ENCODE measurements at regions not wholly inside any gene's neighbourhood (a gene's known extent, or its start where the extent isn't known, plus 50 kb on each side); places are given as distances from the start of the nearest gene placed in this dataset.

DNA sequence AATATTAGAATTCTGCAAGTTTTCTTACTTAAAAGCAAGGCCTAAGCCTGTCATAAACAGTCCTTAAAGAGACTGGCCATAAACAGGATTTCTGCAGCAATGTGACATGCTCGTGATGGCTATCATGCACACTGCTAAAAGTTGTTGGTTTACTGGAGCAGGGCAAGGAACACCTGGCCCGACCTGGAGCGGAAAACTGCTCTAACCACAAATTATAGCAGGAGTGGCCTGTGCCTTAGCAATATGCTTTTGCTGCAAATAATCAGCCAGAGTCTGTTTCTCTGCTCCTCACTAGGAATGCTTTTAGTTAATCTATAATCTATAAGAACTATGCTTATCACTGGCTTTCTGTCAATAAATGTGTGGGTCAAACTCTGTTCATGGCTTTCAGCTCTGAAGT, 322.9 kb upstream of the RPS23 start:
- H3K4me3 ChIP-seq (ENCODE audit: low read length), result no peak overlapping the region
- H3K27ac ChIP-seq (ENCODE audit: low read length), result no peak overlapping the region
- DNase-seq (ENCODE audit: low read depth, low spot score), result no peak
- no peaks in the 10 kb centered on the region for H3K4me1 ChIP-seq (ENCODE audit: control insufficient read depth, insufficient read depth, low read length)
- H3K36me3 ChIP-seq (ENCODE audit: control insufficient read depth, insufficient read depth, low read length), result no peaks in the 10 kb centered on the region
- no peaks in the 10 kb centered on the region for H3K9me3 ChIP-seq (ENCODE audit: control insufficient read depth, insufficient read depth, low read length)
- H3K27me3 ChIP-seq (ENCODE audit: control insufficient read depth, insufficient read depth, low read length), result no peaks in the 10 kb centered on the region
- WGBS (ENCODE audit: insufficient coverage, insufficient read length), result no CpG with 5 or more reads among the region's 3 CpGs

DNA sequence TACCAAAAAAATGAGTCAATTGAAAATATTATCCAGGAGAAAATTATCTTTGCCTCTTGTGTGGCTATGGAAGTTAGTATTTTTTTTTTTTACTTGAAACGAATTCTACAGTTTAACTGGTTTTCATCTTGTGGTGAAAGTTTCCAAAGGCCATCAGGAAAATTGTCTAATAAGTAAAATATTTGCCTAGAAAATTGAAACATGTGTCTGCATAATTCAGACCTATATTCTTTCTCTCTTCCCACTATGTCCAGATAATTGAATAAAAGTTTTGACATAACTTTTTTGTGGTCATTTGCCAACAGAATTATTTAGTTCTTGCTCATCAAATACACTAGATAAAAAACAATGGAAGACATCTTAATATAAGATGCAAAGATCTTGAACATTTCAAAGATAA, 321.5 kb upstream of the RPS23 start:
- Histone ChIP-seq H3K27me3 (ENCODE audit: control insufficient read depth, insufficient read depth, low read length) (no peaks in the 10 kb centered on the region), H3K4me1 (ENCODE audit: control insufficient read depth, insufficient read depth, low read length) (peaks cover 4% of the 10 kb centered on the region; the same call in 1 of the 2 replicates), H3K9me3 (ENCODE audit: control insufficient read depth, insufficient read depth, low read length) (no peaks in the 10 kb centered on the region), H3K36me3 (ENCODE audit: control insufficient read depth, insufficient read depth, low read length) (no peaks in the 10 kb centered on the region), H3K4me3 (ENCODE audit: low read length) (no peak overlapping the region), H3K27ac (ENCODE audit: low read length) (no peak overlapping the region)
- no peak for DNase-seq (ENCODE audit: low read depth, low spot score)
- no CpG with 5 or more reads among the region's 1 CpG for WGBS (ENCODE audit: insufficient coverage, insufficient read length)

DNA sequence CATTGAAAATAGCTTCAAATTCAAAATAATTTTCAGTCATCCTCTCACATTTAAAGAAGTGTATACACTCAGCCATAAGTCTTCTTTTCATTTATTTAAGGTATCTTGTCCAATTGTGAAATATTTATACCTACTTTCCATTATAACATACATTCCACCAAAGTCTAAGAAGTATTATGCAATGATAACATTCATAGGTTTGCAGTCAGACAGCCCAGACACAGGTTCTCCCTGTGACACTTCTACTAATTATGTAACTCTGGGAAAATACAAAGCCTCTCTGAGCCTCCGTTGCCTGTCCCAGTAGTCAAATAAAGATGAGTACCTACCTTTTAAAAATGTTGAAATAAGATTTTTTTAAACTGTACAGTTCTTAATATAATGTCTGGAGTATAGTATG, 320.9 kb upstream of the RPS23 start:
- WGBS (ENCODE audit: insufficient coverage, insufficient read length), result no CpG with 5 or more reads among the region's 1 CpG
- H3K9me3 ChIP-seq (ENCODE audit: control insufficient read depth, insufficient read depth, low read length), result no peaks in the 10 kb centered on the region
- no peak for DNase-seq (ENCODE audit: low read depth, low spot score)
- no peak overlapping the region for H3K4me3 ChIP-seq (ENCODE audit: low read length)
- no peak overlapping the region for H3K27ac ChIP-seq (ENCODE audit: low read length)
- H3K27me3 ChIP-seq (ENCODE audit: control insufficient read depth, insufficient read depth, low read length), result no peaks in the 10 kb centered on the region
- H3K36me3 ChIP-seq (ENCODE audit: control insufficient read depth, insufficient read depth, low read length), result no peaks in the 10 kb centered on the region
- peaks cover 4% of the 10 kb centered on the region; the same call in 1 of the 2 replicates for H3K4me1 ChIP-seq (ENCODE audit: control insufficient read depth, insufficient read depth, low read length)

DNA sequence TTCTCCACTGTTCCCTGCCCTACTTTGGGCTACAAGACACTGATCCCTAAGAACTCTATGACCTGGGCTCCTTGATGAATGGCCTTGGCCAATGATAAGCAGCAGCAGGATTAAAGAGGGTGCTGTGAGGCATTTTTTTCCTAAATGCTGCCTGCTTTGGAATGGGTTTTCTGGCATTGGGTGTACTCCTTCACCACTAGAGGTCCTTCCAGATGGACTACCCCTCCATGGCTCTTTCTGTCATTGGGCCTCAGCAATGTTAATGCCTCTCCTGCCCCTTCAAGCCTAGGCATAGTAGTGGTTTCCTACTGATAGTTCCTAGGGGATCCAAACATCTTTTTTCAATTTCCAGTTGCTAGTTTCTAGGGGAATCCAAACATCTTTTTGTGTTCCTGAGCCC, 319.3 kb upstream of the RPS23 start:
- peak; percentile 35 for DNase-seq (ENCODE audit: low read depth, low spot score)

DNA sequence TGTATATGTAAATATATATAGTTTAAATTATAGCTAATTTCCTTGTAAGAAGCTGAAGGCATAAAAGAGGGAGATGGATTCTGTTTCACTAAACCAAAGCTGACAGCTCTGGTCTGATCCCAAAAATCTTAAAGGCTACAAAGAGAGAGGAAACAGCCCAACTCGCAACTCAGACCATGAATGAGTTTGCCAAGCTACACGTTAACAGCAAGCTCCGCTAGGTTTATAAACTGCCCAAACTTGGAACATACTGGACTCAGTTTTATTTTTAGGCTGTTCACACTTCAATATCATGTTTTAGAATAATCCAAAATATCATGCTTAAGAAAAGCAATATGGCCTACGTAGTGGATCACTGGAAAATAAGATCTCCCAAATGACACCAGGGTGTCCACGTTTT, 318.3 kb upstream of the RPS23 start:
- H3K27ac ChIP-seq (ENCODE audit: low read length), result no peak overlapping the region
- no peaks in the 10 kb centered on the region for H3K27me3 ChIP-seq (ENCODE audit: control insufficient read depth, insufficient read depth, low read length)
- H3K36me3 ChIP-seq (ENCODE audit: control insufficient read depth, insufficient read depth, low read length), result no peaks in the 10 kb centered on the region
- H3K4me3 ChIP-seq (ENCODE audit: low read length), result no peak overlapping the region
- no CpG with 5 or more reads among the region's 5 CpGs for WGBS (ENCODE audit: insufficient coverage, insufficient read length)
- no peak for DNase-seq (ENCODE audit: low read depth, low spot score)
- no peaks in the 10 kb centered on the region for H3K9me3 ChIP-seq (ENCODE audit: control insufficient read depth, insufficient read depth, low read length)
- peaks cover 4% of the 10 kb centered on the region; the same call in 1 of the 2 replicates for H3K4me1 ChIP-seq (ENCODE audit: control insufficient read depth, insufficient read depth, low read length)

More for the DNA sequence above, 319.3 kb upstream of the RPS23 start:
- H3K4me3 ChIP-seq (ENCODE audit: low read length), result no peak overlapping the region
- no peaks in the 10 kb centered on the region for H3K9me3 ChIP-seq (ENCODE audit: control insufficient read depth, insufficient read depth, low read length)
- no peak overlapping the region for H3K27ac ChIP-seq (ENCODE audit: low read length)
- H3K4me1 ChIP-seq (ENCODE audit: control insufficient read depth, insufficient read depth, low read length), result peaks cover 4% of the 10 kb centered on the region; the same call in 1 of the 2 replicates
- H3K36me3 ChIP-seq (ENCODE audit: control insufficient read depth, insufficient read depth, low read length), result no peaks in the 10 kb centered on the region
- H3K27me3 ChIP-seq (ENCODE audit: control insufficient read depth, insufficient read depth, low read length), result no peaks in the 10 kb centered on the region

DNA sequence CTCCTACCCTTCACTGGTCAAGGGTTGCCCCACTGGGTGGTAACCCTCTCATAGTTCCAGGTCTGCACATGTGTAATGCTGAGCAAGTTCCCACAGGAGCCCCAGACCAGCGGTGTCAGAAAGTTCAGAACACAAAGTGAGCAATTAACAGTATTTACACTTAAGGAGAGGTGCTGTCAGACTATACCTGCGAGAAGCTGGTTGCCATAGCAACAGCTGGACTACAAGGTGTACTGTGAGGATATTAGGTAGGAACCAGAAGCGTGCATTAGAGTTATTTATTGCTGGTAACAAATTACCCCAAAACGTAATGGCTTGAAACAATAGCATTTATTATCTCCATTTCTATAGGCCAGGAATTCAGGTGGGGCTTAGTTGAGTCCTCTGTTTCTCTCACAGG, 317.0 kb upstream of the RPS23 start:
- peaks cover 4% of the 10 kb centered on the region; the same call in 1 of the 2 replicates for H3K4me1 ChIP-seq (ENCODE audit: control insufficient read depth, insufficient read depth, low read length)
- no peaks in the 10 kb centered on the region; the same call in 1 of the 2 replicates for H3K9me3 ChIP-seq (ENCODE audit: control insufficient read depth, insufficient read depth, low read length)
- H3K27ac ChIP-seq (ENCODE audit: low read length), result no peak overlapping the region
- H3K36me3 ChIP-seq (ENCODE audit: control insufficient read depth, insufficient read depth, low read length), result no peaks in the 10 kb centered on the region
- WGBS (ENCODE audit: insufficient coverage, insufficient read length), result no CpG with 5 or more reads among the region's 4 CpGs
- no peaks in the 10 kb centered on the region for H3K27me3 ChIP-seq (ENCODE audit: control insufficient read depth, insufficient read depth, low read length)
- DNase-seq (ENCODE audit: low read depth, low spot score), result no peak
- no peak overlapping the region for H3K4me3 ChIP-seq (ENCODE audit: low read length)

DNA sequence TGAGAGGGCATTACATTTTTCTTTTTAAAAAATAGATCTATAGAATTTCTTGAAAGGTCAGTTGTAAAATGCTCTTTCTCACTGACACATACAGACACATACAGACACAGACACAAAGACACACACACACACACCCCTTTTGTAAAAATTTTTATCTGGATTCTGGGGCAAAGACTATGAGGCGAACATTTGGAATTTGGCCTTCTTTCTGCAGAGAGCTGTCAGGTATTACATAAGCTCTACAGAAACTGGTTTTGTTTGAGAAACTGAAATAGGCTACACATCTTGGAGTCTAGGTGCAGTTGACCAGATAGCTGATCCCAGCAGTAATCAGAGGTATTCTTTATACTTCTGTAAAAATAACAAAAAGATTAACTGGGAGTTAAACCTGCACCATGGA, 315.9 kb upstream of the RPS23 start:
- WGBS (ENCODE audit: insufficient coverage, insufficient read length), result no CpG with 5 or more reads among the region's 1 CpG
- DNase-seq (ENCODE audit: low read depth, low spot score), result no peak

DNA sequence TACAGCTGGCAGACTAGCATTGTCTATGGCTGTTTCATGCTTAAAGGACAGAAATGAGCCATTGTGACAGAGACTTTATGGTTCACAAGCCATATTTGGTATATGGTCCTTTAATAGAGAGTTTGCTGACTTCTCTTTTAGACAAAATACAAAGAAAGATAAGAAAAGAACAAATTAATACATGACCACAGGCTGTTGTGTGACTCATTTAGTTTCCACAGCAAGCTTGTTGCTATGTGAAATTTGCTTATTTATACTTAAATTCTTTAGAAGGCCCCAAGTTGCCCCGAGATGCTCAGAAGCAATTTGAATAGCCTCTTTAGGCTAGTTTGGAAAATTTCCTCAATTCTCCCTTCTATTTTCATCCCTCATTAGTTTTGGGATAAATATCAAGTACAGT, 315.3 kb upstream of the RPS23 start:
- Histone ChIP-seq H3K36me3 (ENCODE audit: control insufficient read depth, insufficient read depth, low read length) (no peaks in the 10 kb centered on the region), H3K27ac (ENCODE audit: low read length) (no peak overlapping the region), H3K4me3 (ENCODE audit: low read length) (no peak overlapping the region), H3K27me3 (ENCODE audit: control insufficient read depth, insufficient read depth, low read length) (no peaks in the 10 kb centered on the region), H3K4me1 (ENCODE audit: control insufficient read depth, insufficient read depth, low read length) (peaks cover 4% of the 10 kb centered on the region; the same call in 1 of the 2 replicates), H3K9me3 (ENCODE audit: control insufficient read depth, insufficient read depth, low read length) (no peaks in the 10 kb centered on the region; the same call in 1 of the 2 replicates)
- WGBS (ENCODE audit: insufficient coverage, insufficient read length), result no CpG with 5 or more reads among the region's 1 CpG
- DNase-seq (ENCODE audit: low read depth, low spot score), result no peak

More for the DNA sequence above, 315.9 kb upstream of the RPS23 start:
- Histone ChIP-seq H3K27ac (ENCODE audit: low read length) (no peak overlapping the region), H3K27me3 (ENCODE audit: control insufficient read depth, insufficient read depth, low read length) (no peaks in the 10 kb centered on the region), H3K36me3 (ENCODE audit: control insufficient read depth, insufficient read depth, low read length) (no peaks in the 10 kb centered on the region), H3K4me1 (ENCODE audit: control insufficient read depth, insufficient read depth, low read length) (peaks cover 4% of the 10 kb centered on the region; the same call in 1 of the 2 replicates), H3K4me3 (ENCODE audit: low read length) (no peak overlapping the region), H3K9me3 (ENCODE audit: control insufficient read depth, insufficient read depth, low read length) (no peaks in the 10 kb centered on the region; the same call in 1 of the 2 replicates)

DNA sequence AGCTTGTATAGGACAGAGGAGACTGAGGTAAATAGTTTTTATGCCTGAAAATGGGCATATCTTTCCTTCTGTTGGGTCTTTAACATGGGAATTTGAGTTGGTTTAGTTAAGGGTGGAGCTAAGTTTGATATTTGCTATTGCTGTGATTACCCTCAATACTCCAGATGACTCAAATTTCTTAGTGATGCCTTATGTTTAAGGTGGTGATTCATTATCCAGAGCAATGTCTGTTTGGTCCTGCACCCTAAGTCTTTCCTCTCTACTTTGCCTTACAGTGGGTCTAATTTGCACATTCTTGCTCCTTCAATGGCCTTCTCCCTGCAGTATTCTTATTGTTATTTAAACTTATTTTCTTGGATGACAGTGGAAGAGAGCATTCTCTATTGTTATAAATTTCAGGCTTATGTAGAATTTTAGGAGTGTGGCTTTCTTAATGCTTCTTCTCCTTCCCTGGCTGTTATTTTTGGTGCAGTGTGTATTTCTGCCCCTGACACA, 312.9 kb upstream of the RPS23 start:
- H3K27ac ChIP-seq (ENCODE audit: low read length), result no peak overlapping the region
- H3K4me3 ChIP-seq (ENCODE audit: low read length), result no peak overlapping the region
- no peak for DNase-seq (ENCODE audit: low read depth, low spot score)
- H3K27me3 ChIP-seq (ENCODE audit: control insufficient read depth, insufficient read depth, low read length), result no peaks in the 10 kb centered on the region
- H3K36me3 ChIP-seq (ENCODE audit: control insufficient read depth, insufficient read depth, low read length), result no peaks in the 10 kb centered on the region
- H3K9me3 ChIP-seq (ENCODE audit: control insufficient read depth, insufficient read depth, low read length), result no peaks in the 10 kb centered on the region; the same call in 1 of the 2 replicates
- H3K4me1 ChIP-seq (ENCODE audit: control insufficient read depth, insufficient read depth, low read length), result peaks cover 4% of the 10 kb centered on the region; the same call in 1 of the 2 replicates

DNA sequence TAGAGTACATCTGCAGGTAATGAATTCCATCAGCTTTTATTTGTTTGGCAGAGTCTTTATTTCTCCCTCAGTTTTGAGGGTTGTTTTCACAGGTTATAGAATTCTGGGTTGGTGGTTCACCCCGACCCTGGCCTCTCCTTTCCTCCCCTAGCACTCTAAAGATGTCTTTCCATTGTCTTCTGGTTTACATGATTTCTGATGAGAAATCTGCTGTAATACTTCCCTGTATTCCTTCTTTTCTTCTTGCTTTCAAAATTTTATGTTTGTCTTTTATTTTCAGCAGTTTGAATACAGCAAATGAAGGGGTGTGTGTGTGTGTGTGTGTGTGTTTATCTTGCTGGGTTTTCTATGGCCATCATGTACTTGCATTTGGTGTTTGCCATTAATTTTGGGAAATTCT, 312.0 kb upstream of the RPS23 start:
- Histone ChIP-seq H3K36me3 (ENCODE audit: control insufficient read depth, insufficient read depth, low read length) (no peaks in the 10 kb centered on the region), H3K27ac (ENCODE audit: low read length) (no peak overlapping the region), H3K4me1 (ENCODE audit: control insufficient read depth, insufficient read depth, low read length) (peaks cover 3% of the 10 kb centered on the region; the same call in 1 of the 2 replicates), H3K4me3 (ENCODE audit: low read length) (no peak overlapping the region), H3K9me3 (ENCODE audit: control insufficient read depth, insufficient read depth, low read length) (no peaks in the 10 kb centered on the region; the same call in 1 of the 2 replicates), H3K27me3 (ENCODE audit: control insufficient read depth, insufficient read depth, low read length) (no peaks in the 10 kb centered on the region)
- no CpG with 5 or more reads among the region's 1 CpG for WGBS (ENCODE audit: insufficient coverage, insufficient read length)
- no peak for DNase-seq (ENCODE audit: low read depth, low spot score)

DNA sequence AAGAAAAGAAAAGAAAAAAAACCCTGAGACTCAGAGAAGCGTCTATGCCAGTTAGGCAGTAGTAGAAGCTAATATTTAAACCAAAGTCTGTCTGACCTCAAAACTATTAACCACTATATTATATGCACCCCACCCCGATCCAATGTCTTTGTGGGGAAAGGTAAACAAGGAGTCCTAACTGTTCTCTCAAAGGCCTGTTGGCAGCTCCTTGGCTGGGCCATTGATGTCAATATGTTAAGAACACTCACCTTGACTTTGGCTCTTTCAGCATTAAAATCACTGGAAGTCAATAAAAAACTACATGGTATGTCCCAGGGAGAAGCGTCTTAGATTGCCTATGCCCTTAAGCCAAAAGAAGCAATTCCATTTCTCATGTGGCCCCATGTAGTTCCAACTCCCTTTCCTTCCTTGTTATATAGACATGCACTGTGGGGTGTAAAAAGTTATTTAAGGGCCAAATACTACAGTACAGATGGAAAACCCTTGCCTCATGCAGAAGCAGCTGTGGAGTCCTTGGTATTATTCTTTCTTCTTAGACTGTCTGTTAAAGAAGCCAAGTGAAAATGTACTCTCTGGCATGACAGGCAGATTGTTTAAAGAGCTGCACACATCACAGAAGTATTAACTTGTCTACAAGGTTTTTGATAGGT, 308.6 kb upstream of the RPS23 start:
- Histone ChIP-seq H3K4me3 (ENCODE audit: low read length) (no peak overlapping the region), H3K36me3 (ENCODE audit: control insufficient read depth, insufficient read depth, low read length) (no peaks in the 10 kb centered on the region), H3K4me1 (ENCODE audit: control insufficient read depth, insufficient read depth, low read length) (no peaks in the 10 kb centered on the region), H3K27ac (ENCODE audit: low read length) (no peak overlapping the region), H3K9me3 (ENCODE audit: control insufficient read depth, insufficient read depth, low read length) (peaks cover 1% of the 10 kb centered on the region; the same call in 1 of the 2 replicates), H3K27me3 (ENCODE audit: control insufficient read depth, insufficient read depth, low read length) (no peaks in the 10 kb centered on the region)
- DNase-seq (ENCODE audit: low read depth, low spot score), result no peak
- no CpG with 5 or more reads among the region's 3 CpGs for WGBS (ENCODE audit: insufficient coverage, insufficient read length)

Data from iPS DF 6.9 (cell line).